ENCODE measurements at regions not wholly inside any gene's neighbourhood (a gene's known extent, or its start where the extent isn't known, plus 50 kb on each side); places are given as distances from the start of the nearest gene placed in this dataset.

GRCh38 chr3:7929319-7929889, 572.2 kb upstream of the LMCD1 start:
- no peaks in the 10 kb centered on the region for H3K27me3 ChIP-seq (ENCODE audit: control insufficient read depth, insufficient read depth, low read length)
- no peaks in the 10 kb centered on the region for H3K9me3 ChIP-seq (ENCODE audit: control insufficient read depth in 2 of 3, insufficient read depth in 1 of 3, low read length in 3 of 3)
- H3K27ac ChIP-seq (ENCODE audit: low read depth in 2 of 2, low read length in 2 of 2) = no peak overlapping the region
- no peaks in the 10 kb centered on the region for H3K36me3 ChIP-seq (ENCODE audit: control insufficient read depth in 2 of 3, insufficient read depth in 3 of 3, low read length in 3 of 3)
- no peak for TF ChIP-seq CTCF (IDR thresholded peaks at IDR 0.05; ENCODE audit: borderline replicate concordance, extremely low read depth, insufficient read depth)
- FAIRE-seq (no peak), DNase-seq (no peak)
- H3K9ac ChIP-seq (ENCODE audit: low read length in 3 of 3) = no peak overlapping the region
- no peak overlapping the region for H3K4me3 ChIP-seq (ENCODE audit: low read length in 3 of 3)
- intact Hi-C loops (cut with DNase I) = no loop called here
- H3K4me1 ChIP-seq (ENCODE audit: control insufficient read depth in 2 of 3, insufficient read depth in 2 of 3, low read depth in 1 of 3, low read length in 3 of 3) = no peaks in the 10 kb centered on the region

GRCh38 chr3:7934362-7934761, 567.3 kb upstream of the LMCD1 start:
- TF ChIP-seq CTCF (IDR thresholded peaks at IDR 0.05; ENCODE audit: borderline replicate concordance, extremely low read depth, insufficient read depth) = no peak
- intact Hi-C loops (cut with DNase I) = no loop called here
- no peak for DNase-seq
- Histone ChIP-seq H3K27ac (ENCODE audit: low read depth in 2 of 2, low read length in 2 of 2) (no peak overlapping the region), H3K27me3 (ENCODE audit: control insufficient read depth, insufficient read depth, low read length) (no peaks in the 10 kb centered on the region), H3K36me3 (ENCODE audit: control insufficient read depth in 2 of 3, insufficient read depth in 3 of 3, low read length in 3 of 3) (no peaks in the 10 kb centered on the region), H3K9ac (ENCODE audit: low read length in 3 of 3) (no peak overlapping the region), H3K9me3 (ENCODE audit: control insufficient read depth in 2 of 3, insufficient read depth in 1 of 3, low read length in 3 of 3) (no peaks in the 10 kb centered on the region), H3K4me1 (ENCODE audit: control insufficient read depth in 2 of 3, insufficient read depth in 2 of 3, low read depth in 1 of 3, low read length in 3 of 3) (no peaks in the 10 kb centered on the region), H3K4me3 (ENCODE audit: low read length in 3 of 3) (no peak overlapping the region)
- no peak for FAIRE-seq

GRCh38 chr3:7947930-7948329, 553.7 kb upstream of the LMCD1 start:
- Histone ChIP-seq H3K27ac (ENCODE audit: low read depth in 2 of 2, low read length in 2 of 2) (no peak overlapping the region), H3K27me3 (ENCODE audit: control insufficient read depth, insufficient read depth, low read length) (no peaks in the 10 kb centered on the region), H3K4me3 (ENCODE audit: low read length in 3 of 3) (no peak overlapping the region), H3K4me1 (ENCODE audit: control insufficient read depth in 2 of 3, insufficient read depth in 2 of 3, low read depth in 1 of 3, low read length in 3 of 3) (no peaks in the 10 kb centered on the region), H3K9ac (ENCODE audit: low read length in 3 of 3) (no peak overlapping the region), H3K36me3 (ENCODE audit: control insufficient read depth in 2 of 3, insufficient read depth in 3 of 3, low read length in 3 of 3) (no peaks in the 10 kb centered on the region), H3K9me3 (ENCODE audit: control insufficient read depth in 2 of 3, insufficient read depth in 1 of 3, low read length in 3 of 3) (no peaks in the 10 kb centered on the region)
- FAIRE-seq (no peak), DNase-seq (no peak)
- no peak for TF ChIP-seq CTCF (IDR thresholded peaks at IDR 0.05; ENCODE audit: borderline replicate concordance, extremely low read depth, insufficient read depth)
- intact Hi-C loops (cut with DNase I) = no loop called here

GRCh38 chr3:7950890-7951289, 550.7 kb upstream of the LMCD1 start:
- no peak overlapping the region for H3K9ac ChIP-seq (ENCODE audit: low read length in 3 of 3)
- H3K27me3 ChIP-seq (ENCODE audit: control insufficient read depth, insufficient read depth, low read length) = no peaks in the 10 kb centered on the region
- H3K36me3 ChIP-seq (ENCODE audit: control insufficient read depth in 2 of 3, insufficient read depth in 3 of 3, low read length in 3 of 3) = no peaks in the 10 kb centered on the region
- no peak for TF ChIP-seq CTCF (IDR thresholded peaks at IDR 0.05; ENCODE audit: borderline replicate concordance, extremely low read depth, insufficient read depth)
- FAIRE-seq = no peak
- no peak overlapping the region for H3K4me3 ChIP-seq (ENCODE audit: low read length in 3 of 3)
- intact Hi-C loops (cut with DNase I) = no loop called here
- no peaks in the 10 kb centered on the region for H3K9me3 ChIP-seq (ENCODE audit: control insufficient read depth in 2 of 3, insufficient read depth in 1 of 3, low read length in 3 of 3)
- no peak for DNase-seq
- no peak overlapping the region for H3K27ac ChIP-seq (ENCODE audit: low read depth in 2 of 2, low read length in 2 of 2)
- H3K4me1 ChIP-seq (ENCODE audit: control insufficient read depth in 2 of 3, insufficient read depth in 2 of 3, low read depth in 1 of 3, low read length in 3 of 3) = no peaks in the 10 kb centered on the region

Data from kidney (tissue), 13 donors.